SK-N-MC (cell line): ENCODE measurements at regions not wholly inside any gene's neighbourhood (a gene's known extent, or its start where the extent isn't known, plus 50 kb on each side); places are given as distances from the start of the nearest gene placed in this dataset.

Experiments used
- DNase-seq: peaks from one replicate; pipeline ENCODE4 v3.0.0-alpha.2; 2011; ENCODE audit warnings: low read depth, low spot score
- H3K27ac ChIP-seq: fragments of 200-600 bp; sonication (generic); 2 replicates; pipeline ENCODE4 v1.5.1; 2016; ENCODE audit warnings: mixed run types
- H3K36me3 ChIP-seq: fragments of 200-600 bp; sonication (generic); 2 replicates; pipeline ENCODE4 v1.6.1; 2017; ENCODE audit warnings: antibody characterized with exemption, low read length, mixed read lengths; ENCODE audit not compliant: insufficient read depth
- H3K4me3 ChIP-seq: fragments of 200-600 bp; sonication (generic); 2 replicates; pipeline ENCODE4 v1.5.1; 2016
- H3K9ac ChIP-seq: fragments of 200-600 bp; sonication (generic); 2 replicates; pipeline ENCODE4 v1.8.0; 2017; ENCODE audit warnings: mixed run types, mixed read lengths; ENCODE audit not compliant: insufficient read length
- H3K9me3 ChIP-seq: fragments of 200-600 bp; sonication (generic); 2 replicates; pipeline ENCODE4 v1.6.1; 2017; ENCODE audit warnings: low read depth, mild to moderate bottlenecking, antibody characterized with exemption, low read length, moderate library complexity, mixed read lengths
- EZH2 ChIP-seq: fragments of 200-600 bp; sonication (generic); IDR thresholded peaks from one replicate; pipeline ENCODE4 v1.6.1; 2017; ENCODE audit warnings: antibody characterized with exemption
- FOXP2 ChIP-seq: optimal IDR thresholded peaks from 2 replicates; pipeline ENCODE3; 2011; ENCODE audit warnings: mild to moderate bottlenecking, moderate library complexity; ENCODE audit not compliant: insufficient read depth; ENCODE audit errors: extremely low read length, control extremely low read depth
- POLR2AphosphoS5 ChIP-seq: IDR thresholded peaks from 2 replicates; pipeline ENCODE4 v1.6.1; 2012; ENCODE audit warnings: mild to moderate bottlenecking, low read depth, low read length, borderline replicate concordance

DNA sequence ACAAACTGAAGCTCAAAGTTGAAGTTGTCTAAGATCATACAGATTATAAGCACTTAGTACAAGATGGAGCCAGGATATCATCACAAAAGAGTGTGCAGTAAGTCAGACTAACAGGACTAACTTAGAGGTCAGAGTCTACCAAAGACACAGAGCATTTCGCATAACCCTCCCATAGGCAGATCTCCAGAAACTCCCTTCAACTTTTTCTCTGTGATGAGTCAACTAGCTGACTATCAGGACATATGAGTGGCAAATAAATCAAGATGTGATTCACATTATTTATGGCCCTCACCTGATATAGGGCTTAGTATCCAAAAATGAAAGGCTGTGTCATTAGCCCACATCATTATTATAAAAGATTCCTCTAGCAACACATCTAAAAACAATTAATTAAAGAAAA, 484.6 kb downstream of the GALC start:
- TF ChIP-seq EZH2, result no peak
- TF ChIP-seq FOXP2, result no peak
- TF ChIP-seq POLR2AphosphoS5, result no peak
- Histone ChIP-seq H3K4me3 (no peak overlapping the region), H3K9ac (no peak overlapping the region), H3K27ac (no peak overlapping the region), H3K36me3 (no peaks in the 10 kb centered on the region), H3K9me3 (no peaks in the 10 kb centered on the region)
- DNase-seq, result no peak

DNA sequence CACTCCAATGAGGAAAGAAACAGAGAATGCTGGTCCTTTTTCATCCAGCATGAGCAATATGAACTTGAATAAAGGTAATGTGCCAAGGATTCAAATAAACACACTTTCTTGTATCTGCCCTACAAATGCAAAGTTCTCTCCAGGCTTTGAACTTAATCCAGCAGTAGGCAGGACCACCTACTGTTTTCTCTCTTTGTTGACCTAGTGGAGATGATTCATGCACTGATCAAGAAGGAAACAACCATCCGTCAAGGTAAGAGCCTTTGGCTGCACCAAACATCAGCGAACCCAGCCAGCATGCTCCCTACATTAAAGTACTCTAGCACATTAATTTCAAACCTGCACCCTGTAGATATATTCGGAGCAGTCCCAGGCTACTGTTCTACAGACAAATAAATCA, 489.3 kb downstream of the GALC start:
- H3K36me3 ChIP-seq, result no peaks in the 10 kb centered on the region
- DNase-seq, result no peak
- H3K4me3 ChIP-seq, result no peak overlapping the region
- TF ChIP-seq POLR2AphosphoS5 (no peak), EZH2 (no peak), FOXP2 (no peak)
- no peak overlapping the region for H3K9ac ChIP-seq
- no peaks in the 10 kb centered on the region for H3K9me3 ChIP-seq
- no peak overlapping the region for H3K27ac ChIP-seq

DNA sequence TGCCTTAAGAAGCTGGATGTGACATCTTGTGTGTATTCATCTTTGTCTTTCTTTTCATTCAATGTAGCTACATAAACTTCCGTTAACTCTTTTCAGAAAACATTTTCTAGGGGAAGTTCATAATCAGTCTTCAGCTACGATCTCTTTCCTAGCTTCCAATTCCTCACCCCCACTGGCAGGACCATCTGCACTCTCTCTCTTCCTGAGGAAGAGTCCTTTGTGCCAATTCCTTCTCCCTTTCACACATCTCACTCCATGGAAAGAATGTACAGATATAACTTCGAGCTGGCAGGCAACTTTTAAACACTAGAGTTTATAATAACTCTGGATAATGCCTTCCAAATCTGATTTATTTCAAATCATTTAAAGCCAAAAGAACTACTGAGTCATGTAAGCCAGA, 495.7 kb downstream of the GALC start:
- H3K9ac ChIP-seq, result no peak overlapping the region
- no peaks in the 10 kb centered on the region for H3K9me3 ChIP-seq
- H3K27ac ChIP-seq, result no peak overlapping the region
- no peak for TF ChIP-seq EZH2
- TF ChIP-seq POLR2AphosphoS5, result no peak
- no peak for TF ChIP-seq FOXP2
- no peaks in the 10 kb centered on the region for H3K36me3 ChIP-seq
- H3K4me3 ChIP-seq, result no peak overlapping the region
- no peak for DNase-seq

DNA sequence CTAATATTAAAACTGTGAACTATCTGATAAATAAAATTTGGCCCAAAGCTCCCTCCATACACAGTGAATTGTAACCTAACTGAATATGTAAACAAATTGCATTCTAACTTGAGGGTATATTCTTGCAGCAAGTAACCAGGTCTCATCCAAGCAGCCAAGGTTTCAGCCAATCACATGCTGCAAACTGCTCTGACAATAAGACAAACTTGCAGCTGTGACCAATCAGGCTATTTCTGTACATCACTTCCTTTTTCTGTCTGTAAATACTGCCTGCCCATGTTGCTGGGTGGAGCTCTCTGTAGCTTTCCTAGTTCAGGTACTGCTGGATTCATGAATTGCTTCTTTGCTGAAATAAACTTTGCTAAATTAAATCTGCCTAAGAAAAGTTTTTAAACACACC, 499.0 kb downstream of the GALC start:
- DNase-seq, result no peak

DNA sequence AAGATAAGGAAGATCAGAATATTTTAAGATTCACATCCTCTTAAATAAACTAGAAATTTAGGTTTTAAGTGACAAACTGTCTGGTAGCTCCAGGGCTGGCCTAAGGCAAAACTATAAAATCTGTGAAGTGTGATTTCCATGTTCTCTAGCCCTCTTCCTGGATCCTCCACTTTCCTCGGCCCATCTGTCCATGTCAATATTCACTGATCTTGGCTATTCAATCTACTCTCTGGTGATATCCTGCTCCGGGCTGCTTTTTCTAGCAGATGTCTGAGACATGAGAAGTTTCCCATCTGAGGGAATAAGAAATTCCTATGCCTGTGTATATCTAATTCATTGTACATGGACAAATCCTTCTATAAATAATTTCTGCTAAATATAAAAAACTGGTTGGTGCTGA, 500.4 kb downstream of the GALC start:
- no peak overlapping the region for H3K27ac ChIP-seq
- no peaks in the 10 kb centered on the region for H3K36me3 ChIP-seq
- TF ChIP-seq POLR2AphosphoS5 (no peak), EZH2 (no peak), FOXP2 (no peak)
- no peak overlapping the region for H3K4me3 ChIP-seq
- DNase-seq, result no peak
- no peak overlapping the region for H3K9ac ChIP-seq
- no peaks in the 10 kb centered on the region for H3K9me3 ChIP-seq

More for the DNA sequence above, 499.0 kb downstream of the GALC start:
- Histone ChIP-seq H3K36me3 (no peaks in the 10 kb centered on the region), H3K9ac (no peak overlapping the region), H3K27ac (no peak overlapping the region), H3K4me3 (no peak overlapping the region), H3K9me3 (no peaks in the 10 kb centered on the region)
- TF ChIP-seq FOXP2 (no peak), EZH2 (no peak), POLR2AphosphoS5 (no peak)

DNA sequence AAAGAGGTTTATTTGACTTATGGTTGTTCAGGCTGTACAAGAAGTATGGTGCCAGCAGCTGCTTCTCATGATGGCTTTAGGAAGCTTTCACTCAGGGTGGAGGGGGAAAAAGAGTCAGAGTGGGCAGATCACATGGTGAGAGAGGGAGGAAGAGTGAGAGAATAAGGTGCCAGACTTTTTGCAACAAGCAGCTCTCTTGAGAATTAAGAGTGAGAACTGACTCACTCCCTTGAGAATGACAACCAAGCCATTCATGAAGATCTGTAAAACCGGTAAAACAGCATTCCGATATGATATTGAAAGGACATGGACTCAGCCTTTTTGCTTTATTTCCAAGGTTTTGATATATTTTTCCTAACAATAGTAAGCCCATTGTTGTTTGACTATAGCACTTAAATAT, 501.2 kb downstream of the GALC start:
- H3K9me3 ChIP-seq, result no peaks in the 10 kb centered on the region
- TF ChIP-seq POLR2AphosphoS5 (no peak), EZH2 (no peak), FOXP2 (no peak)
- no peak overlapping the region for H3K27ac ChIP-seq
- H3K9ac ChIP-seq, result no peak overlapping the region
- DNase-seq, result no peak
- no peak overlapping the region for H3K4me3 ChIP-seq
- H3K36me3 ChIP-seq, result no peaks in the 10 kb centered on the region

DNA sequence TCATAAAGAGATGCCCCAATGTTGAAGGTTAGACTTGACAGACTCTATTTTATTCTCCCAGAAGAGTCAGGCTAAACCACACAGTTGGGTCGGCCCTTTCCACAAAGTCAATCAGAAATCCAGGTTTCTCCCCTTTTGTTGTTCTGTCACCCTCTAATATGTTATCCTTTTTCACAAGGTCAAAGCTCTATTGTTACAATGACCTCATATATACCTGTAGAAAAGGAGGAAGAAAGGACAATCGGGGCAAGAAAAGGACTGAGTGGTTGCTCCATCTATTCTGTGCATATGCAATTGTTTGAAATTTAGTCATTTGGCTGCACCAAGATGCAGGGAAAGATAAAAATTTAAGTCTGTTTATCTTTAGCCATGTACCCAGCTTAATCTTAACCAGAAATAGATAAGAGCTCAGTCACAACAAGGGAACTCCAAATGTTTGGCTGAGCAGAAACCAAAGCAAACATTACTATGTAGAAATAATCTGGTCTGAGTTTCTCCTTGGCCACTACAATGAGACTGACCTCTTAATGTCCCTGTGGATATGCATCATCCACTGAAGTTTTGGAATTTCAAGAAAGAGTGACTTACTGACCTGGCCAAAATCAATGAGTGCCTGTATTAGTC, 503.7 kb downstream of the GALC start:
- Histone ChIP-seq H3K36me3 (no peaks in the 10 kb centered on the region), H3K4me3 (no peak overlapping the region), H3K27ac (no peak overlapping the region), H3K9ac (no peak overlapping the region), H3K9me3 (no peaks in the 10 kb centered on the region)
- DNase-seq, result no peak
- TF ChIP-seq EZH2 (no peak), POLR2AphosphoS5 (no peak), FOXP2 (no peak)

DNA sequence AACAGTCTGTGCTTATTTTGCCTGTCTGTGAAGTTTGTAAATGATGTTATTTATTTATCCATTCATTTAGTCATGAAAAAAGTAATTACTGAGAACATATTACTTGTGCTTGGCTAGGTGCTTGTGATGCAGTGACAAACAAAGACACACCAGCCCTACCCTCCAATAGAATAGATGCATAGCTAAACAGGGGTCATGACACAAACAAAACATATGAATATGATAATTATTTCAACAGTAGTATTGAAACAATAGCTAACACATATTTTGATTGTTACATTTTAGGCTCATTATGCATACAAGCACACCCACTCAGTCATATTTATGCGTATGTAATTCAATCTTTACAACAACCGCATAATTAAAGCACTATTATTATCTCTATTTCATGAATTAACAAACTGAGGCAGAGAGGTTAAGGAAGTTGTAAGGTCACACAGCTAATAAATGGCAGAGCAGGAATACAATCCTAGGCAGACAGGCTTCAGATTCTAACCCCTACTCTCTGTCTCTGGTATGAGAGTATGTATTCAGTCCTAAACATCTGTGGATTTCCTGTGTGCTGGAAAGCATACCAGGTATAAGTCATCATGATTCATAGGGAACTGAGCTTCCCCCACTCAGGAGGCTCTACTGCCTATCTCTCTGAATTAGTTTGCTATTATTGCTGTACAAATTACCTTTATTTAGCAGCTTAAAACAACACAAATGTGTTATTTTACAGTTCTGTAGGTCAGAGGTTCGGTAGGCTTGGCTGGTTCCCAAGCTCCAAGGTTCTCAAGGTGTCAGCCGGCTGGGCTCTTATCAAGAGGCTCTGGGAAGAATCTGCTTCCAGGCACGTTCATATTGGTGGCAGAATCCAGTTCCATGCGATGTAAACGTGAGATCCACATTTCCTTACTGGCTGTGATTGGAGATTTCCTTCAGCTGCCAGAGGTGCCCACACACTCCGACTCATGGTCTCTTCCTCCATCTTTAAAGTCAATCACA, 509.4 kb downstream of the GALC start:
- Histone ChIP-seq H3K27ac (no peak overlapping the region), H3K4me3 (no peak overlapping the region), H3K9ac (no peak overlapping the region), H3K36me3 (no peaks in the 10 kb centered on the region), H3K9me3 (no peaks in the 10 kb centered on the region)
- DNase-seq, result no peak
- no peak for TF ChIP-seq EZH2
- TF ChIP-seq POLR2AphosphoS5, result no peak
- no peak for TF ChIP-seq FOXP2
